Fibroblast of pulmonary artery (primary cell): ENCODE measurements at regions not wholly inside any gene's neighbourhood (a gene's known extent, or its start where the extent isn't known, plus 50 kb on each side); places are given as distances from the start of the nearest gene placed in this dataset.

ENCODE experiments used
- DNase-seq: peaks from one replicate; pipeline ENCODE4 v3.0.0-alpha.2; 2010; ENCODE audit warnings: low read depth
- H3K4me3 ChIP-seq: replicated peaks from 2 replicates; pipeline ENCODE4 v1.5.1; 2011; ENCODE audit warnings: low read depth, mild to moderate bottlenecking, control low read depth, low read length, moderate library complexity
- CTCF ChIP-seq: IDR thresholded peaks from 2 replicates; pipeline ENCODE4 v1.5.1; 2011; ENCODE audit warnings: mild to moderate bottlenecking, control low read depth, low read length, inconsistent platforms; ENCODE audit errors: missing control alignments

GRCh38 chr15:70351941-70352774, 254.4 kb upstream of the TLE3 start:
- no peak for TF ChIP-seq CTCF
- no peak overlapping the region for H3K4me3 ChIP-seq
- no peak for DNase-seq

- no peak for DNase-seq
- no peak for TF ChIP-seq CTCF
- H3K4me3 ChIP-seq, result no peak overlapping the region
Observed at GRCh38 chr15:70351391-70351790, 253.7 kb upstream of the TLE3 start.

GRCh38 chr15:70348581-70349344, 251.0 kb upstream of the TLE3 start:
- DNase-seq, result peak; percentile 56
- TF ChIP-seq CTCF, result no peak
- H3K4me3 ChIP-seq, result no peak overlapping the region

- TF ChIP-seq CTCF, result no peak
- H3K4me3 ChIP-seq, result no peak overlapping the region
- DNase-seq, result no peak
Observed at GRCh38 chr15:70348226-70348543, 250.5 kb upstream of the TLE3 start.

GRCh38 chr15:70347321-70348225, 249.9 kb upstream of the TLE3 start:
- no peak for TF ChIP-seq CTCF
- H3K4me3 ChIP-seq, result no peak overlapping the region
- no peak for DNase-seq

- no peak for TF ChIP-seq CTCF
- no peak for DNase-seq
Observed at GRCh38 chr15:70345251-70346019, 247.7 kb upstream of the TLE3 start.

More at GRCh38 chr15:70345251-70346019, 247.7 kb upstream of the TLE3 start:
- H3K4me3 ChIP-seq, result no peak overlapping the region
